MM.1S (cell line): ENCODE measurements at regions not wholly inside any gene's neighbourhood (a gene's known extent, or its start where the extent isn't known, plus 50 kb on each side); places are given as distances from the start of the nearest gene placed in this dataset.

ENCODE experiments used
- DNase-seq: peaks from one replicate; pipeline ENCODE4 v3.0.0-alpha.2; 2015
- H2AFZ ChIP-seq: fragments of 300-600 bp; sonication (generic); 2 replicates; pipeline ENCODE4 v1.6.0; 2016; ENCODE audit warnings: antibody characterized with exemption, low read length
- H3F3A ChIP-seq: fragments of 300-600 bp; sonication (generic); 2 replicates; pipeline ENCODE4 v1.6.1; 2016; ENCODE audit warnings: mild to moderate bottlenecking, antibody characterized with exemption, low read length, moderate library complexity, mixed read lengths; ENCODE audit not compliant: insufficient read depth
- H3K27ac ChIP-seq: fragments of 300-600 bp; sonication (generic); 2 replicates; pipeline ENCODE4 v1.5.1; 2016; ENCODE audit warnings: mild to moderate bottlenecking, low read length
- H3K27me3 ChIP-seq: fragments of 300-600 bp; sonication (generic); replicated peaks from 2 replicates; pipeline ENCODE4 v1.6.0; 2016; ENCODE audit warnings: low read length; ENCODE audit not compliant: insufficient read depth
- H3K36me3 ChIP-seq: fragments of 300-600 bp; sonication (generic); replicated peaks from 2 replicates; pipeline ENCODE4 v1.6.1; 2016; ENCODE audit warnings: mild to moderate bottlenecking, low read length, mixed read lengths; ENCODE audit not compliant: insufficient read depth
- H3K4me1 ChIP-seq: fragments of 300-600 bp; sonication (generic); 2 replicates; pipeline ENCODE4 v1.6.1; 2016; ENCODE audit warnings: low read length, mixed read lengths
- H3K4me2 ChIP-seq: fragments of 300-600 bp; sonication (generic); 2 replicates; pipeline ENCODE4 v1.6.0; 2016; ENCODE audit warnings: low read depth, low read length
- H3K4me3 ChIP-seq: fragments of 300-600 bp; sonication (generic); 2 replicates; pipeline ENCODE4 v1.5.1; 2016; ENCODE audit warnings: low read length, mixed read lengths
- H3K79me2 ChIP-seq: fragments of 300-600 bp; sonication (generic); 2 replicates; pipeline ENCODE4 v1.6.1; 2016; ENCODE audit warnings: mixed run types, low read length, mixed read lengths
- H3K9ac ChIP-seq: fragments of 300-600 bp; sonication (generic); 2 replicates; pipeline ENCODE4 v1.6.1; 2016; ENCODE audit warnings: low read length, mixed read lengths
- H3K9me2 ChIP-seq: fragments of 300-600 bp; sonication (generic); replicated peaks from 2 replicates; pipeline ENCODE4 v1.6.1; 2016; ENCODE audit warnings: mild to moderate bottlenecking, low read length, mixed read lengths; ENCODE audit not compliant: insufficient read depth
- H3K9me3 ChIP-seq: fragments of 300-600 bp; sonication (generic); replicated peaks from 2 replicates; pipeline ENCODE4 v1.6.1; 2016; ENCODE audit warnings: mild to moderate bottlenecking, low read length, mixed read lengths; ENCODE audit not compliant: insufficient read depth
- H4K20me1 ChIP-seq: fragments of 300-600 bp; sonication (generic); 2 replicates; pipeline ENCODE4 v1.6.1; 2016; ENCODE audit warnings: mild to moderate bottlenecking, low read length, moderate library complexity, mixed read lengths; ENCODE audit not compliant: insufficient read depth
- EZH2 ChIP-seq: fragments of 300-600 bp; sonication (generic); optimal IDR thresholded peaks from 2 replicates; pipeline ENCODE3; 2017; ENCODE audit warnings: low read depth, mild to moderate bottlenecking, antibody characterized with exemption, low read length, mixed read lengths
- EZH2phosphoT487 ChIP-seq: fragments of 300-600 bp; sonication (generic); IDR thresholded peaks from 2 replicates; pipeline ENCODE4 v1.6.1; 2018; ENCODE audit warnings: antibody characterized with exemption, low read length
- TF ChIP-seq, protein P1 (sequence below): fragments of 300-600 bp; sonication (generic); IDR thresholded peaks from 2 replicates; pipeline ENCODE4 v1.5.1; 2016; ENCODE audit warnings: antibody characterized with exemption, low read length, mixed read lengths

DNA sequence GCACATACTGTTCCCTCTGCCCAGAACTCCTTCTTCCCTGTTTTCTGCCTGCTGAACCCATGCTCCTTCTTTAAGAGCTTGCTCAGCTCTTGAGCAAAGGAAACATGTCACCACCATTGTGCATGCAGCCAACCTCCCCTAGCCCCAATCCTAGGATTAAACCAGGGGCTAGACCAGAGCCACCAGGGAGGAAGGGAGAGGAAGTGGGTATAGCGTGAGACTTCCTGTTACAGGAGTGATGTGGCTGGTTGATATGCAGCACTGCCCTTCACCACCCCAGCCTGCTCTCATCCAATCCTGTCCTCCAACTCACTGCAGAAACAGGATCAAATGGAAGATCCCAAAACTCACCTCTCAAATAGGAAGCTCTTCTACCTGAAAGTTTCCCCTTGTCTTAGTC, 67.1 kb upstream of the CDH5 start:
- no peaks in the 10 kb centered on the region for H3K9me3 ChIP-seq
- no peak overlapping the region for H3K4me3 ChIP-seq
- no peak overlapping the region for H2AFZ ChIP-seq
- TF ChIP-seq, protein P1, sequence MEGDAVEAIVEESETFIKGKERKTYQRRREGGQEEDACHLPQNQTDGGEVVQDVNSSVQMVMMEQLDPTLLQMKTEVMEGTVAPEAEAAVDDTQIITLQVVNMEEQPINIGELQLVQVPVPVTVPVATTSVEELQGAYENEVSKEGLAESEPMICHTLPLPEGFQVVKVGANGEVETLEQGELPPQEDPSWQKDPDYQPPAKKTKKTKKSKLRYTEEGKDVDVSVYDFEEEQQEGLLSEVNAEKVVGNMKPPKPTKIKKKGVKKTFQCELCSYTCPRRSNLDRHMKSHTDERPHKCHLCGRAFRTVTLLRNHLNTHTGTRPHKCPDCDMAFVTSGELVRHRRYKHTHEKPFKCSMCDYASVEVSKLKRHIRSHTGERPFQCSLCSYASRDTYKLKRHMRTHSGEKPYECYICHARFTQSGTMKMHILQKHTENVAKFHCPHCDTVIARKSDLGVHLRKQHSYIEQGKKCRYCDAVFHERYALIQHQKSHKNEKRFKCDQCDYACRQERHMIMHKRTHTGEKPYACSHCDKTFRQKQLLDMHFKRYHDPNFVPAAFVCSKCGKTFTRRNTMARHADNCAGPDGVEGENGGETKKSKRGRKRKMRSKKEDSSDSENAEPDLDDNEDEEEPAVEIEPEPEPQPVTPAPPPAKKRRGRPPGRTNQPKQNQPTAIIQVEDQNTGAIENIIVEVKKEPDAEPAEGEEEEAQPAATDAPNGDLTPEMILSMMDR: no peak
- no peak for DNase-seq
- no peaks in the 10 kb centered on the region for H3K27me3 ChIP-seq
- H3K4me2 ChIP-seq: no peak overlapping the region
- no peaks in the 10 kb centered on the region for H3K36me3 ChIP-seq
- no peaks in the 10 kb centered on the region for H3K9me2 ChIP-seq
- no peaks in the 10 kb centered on the region for H3F3A ChIP-seq
- H4K20me1 ChIP-seq: no peaks in the 10 kb centered on the region
- H3K79me2 ChIP-seq: no peaks in the 10 kb centered on the region
- H3K9ac ChIP-seq: no peak overlapping the region
- H3K4me1 ChIP-seq: no peaks in the 10 kb centered on the region
- H3K27ac ChIP-seq: no peak overlapping the region

DNA sequence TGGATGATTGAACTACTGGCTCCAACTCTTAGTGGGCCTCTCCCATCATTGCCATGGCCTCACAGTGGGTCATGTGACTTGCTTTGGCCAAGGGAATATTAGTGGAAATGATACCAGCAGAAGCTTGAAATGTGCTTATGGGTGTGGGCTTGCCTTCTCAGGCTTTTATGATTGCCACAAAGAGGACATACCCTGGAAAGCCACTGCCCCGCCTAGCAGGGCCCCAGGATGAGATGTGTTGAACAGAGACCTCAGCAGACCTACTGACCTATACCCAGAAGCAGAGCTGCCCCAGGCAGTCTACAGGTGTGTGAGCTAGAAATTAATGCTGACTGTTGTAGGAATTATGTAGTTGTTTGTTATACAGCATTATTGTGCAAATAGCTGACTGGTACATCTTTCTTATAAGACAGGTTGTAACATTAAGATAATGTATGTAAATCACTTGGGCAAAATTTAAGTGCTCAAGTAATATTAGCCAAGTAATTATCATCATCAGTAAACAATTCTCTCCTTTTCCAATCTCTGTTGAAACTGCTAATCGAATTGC, 67.8 kb upstream of the CDH5 start:
- Histone ChIP-seq H3K36me3 (no peaks in the 10 kb centered on the region), H3K9ac (no peak overlapping the region), H3K27ac (no peak overlapping the region), H3K4me3 (no peak overlapping the region), H3K9me3 (no peaks in the 10 kb centered on the region), H3K9me2 (no peaks in the 10 kb centered on the region), H3K4me1 (no peaks in the 10 kb centered on the region), H3K4me2 (no peak overlapping the region), H2AFZ (no peak overlapping the region), H3F3A (no peaks in the 10 kb centered on the region), H4K20me1 (no peaks in the 10 kb centered on the region), H3K27me3 (no peaks in the 10 kb centered on the region), H3K79me2 (no peaks in the 10 kb centered on the region)
- no peak for DNase-seq
- TF ChIP-seq EZH2phosphoT487 (no peak), EZH2 (no peak)
- TF ChIP-seq, protein P1: no peak

DNA sequence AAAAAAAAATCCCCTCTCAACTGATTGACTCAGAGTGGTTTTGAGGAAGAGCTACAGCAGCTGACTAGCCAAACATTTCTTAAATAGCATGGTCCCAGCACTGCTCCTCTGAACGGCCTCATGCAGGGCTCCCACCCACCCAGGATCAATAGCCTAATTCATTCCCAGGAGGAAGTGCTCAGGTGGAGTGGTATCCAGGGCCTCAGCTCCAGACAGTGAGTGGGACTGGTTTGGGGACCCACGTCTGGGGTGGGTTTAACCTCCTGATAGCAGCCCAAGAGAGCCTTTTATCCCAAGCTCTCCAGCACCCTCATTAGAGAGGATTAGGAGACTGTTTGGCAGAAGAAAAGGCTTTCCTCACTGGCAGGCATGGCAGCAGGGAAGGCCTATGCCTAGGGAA, 68.5 kb upstream of the CDH5 start:
- Histone ChIP-seq H3K9me3 (no peaks in the 10 kb centered on the region), H3K4me1 (no peaks in the 10 kb centered on the region), H3K4me2 (no peak overlapping the region), H3K27ac (no peak overlapping the region), H3K9ac (no peak overlapping the region), H3K36me3 (no peaks in the 10 kb centered on the region), H3K9me2 (no peaks in the 10 kb centered on the region), H4K20me1 (no peaks in the 10 kb centered on the region), H3F3A (no peaks in the 10 kb centered on the region), H2AFZ (no peak overlapping the region), H3K4me3 (no peak overlapping the region), H3K27me3 (no peaks in the 10 kb centered on the region), H3K79me2 (no peaks in the 10 kb centered on the region)
- no peak for TF ChIP-seq EZH2phosphoT487
- TF ChIP-seq, protein P1: no peak
- no peak for TF ChIP-seq EZH2
- DNase-seq: no peak

DNA sequence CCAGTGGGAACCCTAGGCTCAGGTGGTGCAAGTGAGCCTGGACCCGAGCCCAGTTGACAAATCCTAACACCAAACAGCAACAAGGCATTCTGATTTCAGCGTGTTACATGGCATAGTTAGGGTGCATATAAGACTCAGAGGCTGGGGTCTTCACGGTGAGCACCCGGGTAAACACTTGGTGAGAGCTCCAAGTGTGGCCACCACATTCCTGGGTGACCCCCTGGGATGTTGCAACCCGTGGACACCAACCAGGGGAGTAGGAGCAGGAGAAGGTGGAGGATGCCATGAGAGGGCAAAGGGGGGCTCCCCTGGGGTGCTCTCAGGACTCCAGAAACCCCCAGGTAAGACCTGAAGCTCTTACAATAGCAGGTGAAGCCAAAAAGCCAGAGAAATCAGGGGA, 69.9 kb upstream of the CDH5 start:
- Histone ChIP-seq H3K79me2 (no peaks in the 10 kb centered on the region), H3K27ac (no peak overlapping the region), H3F3A (no peaks in the 10 kb centered on the region), H3K4me1 (no peaks in the 10 kb centered on the region), H3K27me3 (no peaks in the 10 kb centered on the region), H2AFZ (no peak overlapping the region), H3K9ac (no peak overlapping the region), H3K36me3 (no peaks in the 10 kb centered on the region), H4K20me1 (no peaks in the 10 kb centered on the region), H3K9me3 (no peaks in the 10 kb centered on the region), H3K9me2 (no peaks in the 10 kb centered on the region), H3K4me3 (no peak overlapping the region), H3K4me2 (no peak overlapping the region)
- no peak for TF ChIP-seq EZH2
- TF ChIP-seq EZH2phosphoT487: no peak
- TF ChIP-seq, protein P1: no peak
- DNase-seq: no peak
